K562 (cell line): ENCODE measurements at regions not wholly inside any gene's neighbourhood (a gene's known extent, or its start where the extent isn't known, plus 50 kb on each side); places are given as distances from the start of the nearest gene placed in this dataset.

ENCODE experiments used
- ATF2 ChIP-seq: sonication (generic); formaldehyde crosslinking; IDR thresholded peaks from 2 replicates; pipeline ENCODE4 v1.8.1; 2022; ENCODE audit warnings: missing genetic modification reagents
- ESRRA ChIP-seq: fragments of 450-650 bp; IDR thresholded peaks from 2 replicates; pipeline ENCODE4 v1.6.1; 2014; ENCODE audit warnings: low read depth, mild to moderate bottlenecking, moderate library complexity, borderline replicate concordance
- HDAC6 ChIP-seq: IDR thresholded peaks from 2 replicates; pipeline ENCODE4 v1.6.1; 2012; ENCODE audit warnings: low read depth, mild to moderate bottlenecking, control low read depth, inconsistent platforms, low read length, moderate library complexity
- MYC ChIP-seq, 2 experiments: fragments of 250-450 bp in 1 of 2; sonication (Bioruptor Pico) in 1 of 2; IDR thresholded peaks; 2 replicates each; pipeline versions ENCODE4 v1.5.1 to v1.6.1; 2012 to 2021; ENCODE audit warnings: low read depth in 2 of 2, borderline replicate concordance in 1 of 2, improper control_type of control experiment in 1 of 2, low read length in 1 of 2, mild to moderate bottlenecking in 1 of 2, moderate library complexity in 1 of 2
- PRMT5 ChIP-seq: sonication (generic); formaldehyde crosslinking; IDR thresholded peaks from 2 replicates; pipeline ENCODE4 v1.5.0; 2020; ENCODE audit warnings: missing genetic modification reagents
- RERE ChIP-seq: sonication (generic); formaldehyde crosslinking; IDR thresholded peaks from 2 replicates; pipeline ENCODE4 v1.8.0; 2023; ENCODE audit warnings: missing genetic modification reagents, mild to moderate bottlenecking, borderline replicate concordance
- SREBF1 ChIP-seq: fragments of 150-350 bp; IDR thresholded peaks from 2 replicates; pipeline ENCODE4 v1.6.1; 2014; ENCODE audit warnings: antibody characterized with exemption, low read depth, low read length, borderline replicate concordance
- SREBF2 ChIP-seq: sonication (generic); formaldehyde crosslinking; IDR thresholded peaks from 2 replicates; pipeline ENCODE4 v1.4.0; 2020; ENCODE audit warnings: mild to moderate bottlenecking, missing genetic modification reagents
- SRSF3 ChIP-seq: fragments of 200-400 bp; formaldehyde crosslinking; IDR thresholded peaks from 2 replicates; pipeline ENCODE4 v1.6.1; 2016; ENCODE audit warnings: mild to moderate bottlenecking, low read length, moderate library complexity; ENCODE audit not compliant: insufficient read depth
- ZNF133 ChIP-seq: fragments of 250-450 bp; sonication (Bioruptor Pico); IDR thresholded peaks from 2 replicates; pipeline ENCODE4 v1.4.0; 2020; ENCODE audit warnings: mild to moderate bottlenecking
- ZNF609 ChIP-seq: sonication (generic); formaldehyde crosslinking; IDR thresholded peaks from 2 replicates; pipeline ENCODE4 v1.8.1; 2023; ENCODE audit warnings: missing genetic modification reagents, mild to moderate bottlenecking, borderline replicate concordance
- TF ChIP-seq, protein P1 (sequence below): sonication (generic); formaldehyde crosslinking; IDR thresholded peaks from 2 replicates; pipeline ENCODE4 v1.8.1; 2022; ENCODE audit warnings: missing genetic modification reagents
- TF ChIP-seq, protein P2 (sequence below), 3 experiments: IDR thresholded peaks in 2 of 3; conservative IDR thresholded peaks in 1 of 3; 2 replicates each; pipeline ENCODE4 v1.5.1; 2011 to 2012; ENCODE audit warnings: low read length in 3 of 3, mild to moderate bottlenecking in 3 of 3, control low read depth in 2 of 3, improper control_type of control experiment in 1 of 3, inconsistent platforms in 1 of 3, low read depth in 1 of 3, mixed read lengths in 1 of 3, moderate library complexity in 1 of 3; ENCODE audit not compliant: insufficient read depth in 2 of 3

- no peak for TF ChIP-seq HDAC6
- no peak for TF ChIP-seq ZNF609 (CRISPR knock-in tag)
- no peak for TF ChIP-seq ZNF133 (CRISPR knock-in tag)
- TF ChIP-seq ESRRA, result no peak
- TF ChIP-seq MYC (IDR thresholded peaks at IDR 0.05; ENCODE audit: low read depth, low read length), result no peak
- TF ChIP-seq MYC (CRISPR knock-in tag; IDR thresholded peaks at IDR 0.05; ENCODE audit: borderline replicate concordance, low read depth), result no peak
- TF ChIP-seq, protein P1, sequence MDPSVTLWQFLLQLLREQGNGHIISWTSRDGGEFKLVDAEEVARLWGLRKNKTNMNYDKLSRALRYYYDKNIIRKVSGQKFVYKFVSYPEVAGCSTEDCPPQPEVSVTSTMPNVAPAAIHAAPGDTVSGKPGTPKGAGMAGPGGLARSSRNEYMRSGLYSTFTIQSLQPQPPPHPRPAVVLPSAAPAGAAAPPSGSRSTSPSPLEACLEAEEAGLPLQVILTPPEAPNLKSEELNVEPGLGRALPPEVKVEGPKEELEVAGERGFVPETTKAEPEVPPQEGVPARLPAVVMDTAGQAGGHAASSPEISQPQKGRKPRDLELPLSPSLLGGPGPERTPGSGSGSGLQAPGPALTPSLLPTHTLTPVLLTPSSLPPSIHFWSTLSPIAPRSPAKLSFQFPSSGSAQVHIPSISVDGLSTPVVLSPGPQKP (CRISPR knock-in tag), result no peak
- TF ChIP-seq PRMT5 (CRISPR knock-in tag), result no peak
- TF ChIP-seq, protein P2, sequence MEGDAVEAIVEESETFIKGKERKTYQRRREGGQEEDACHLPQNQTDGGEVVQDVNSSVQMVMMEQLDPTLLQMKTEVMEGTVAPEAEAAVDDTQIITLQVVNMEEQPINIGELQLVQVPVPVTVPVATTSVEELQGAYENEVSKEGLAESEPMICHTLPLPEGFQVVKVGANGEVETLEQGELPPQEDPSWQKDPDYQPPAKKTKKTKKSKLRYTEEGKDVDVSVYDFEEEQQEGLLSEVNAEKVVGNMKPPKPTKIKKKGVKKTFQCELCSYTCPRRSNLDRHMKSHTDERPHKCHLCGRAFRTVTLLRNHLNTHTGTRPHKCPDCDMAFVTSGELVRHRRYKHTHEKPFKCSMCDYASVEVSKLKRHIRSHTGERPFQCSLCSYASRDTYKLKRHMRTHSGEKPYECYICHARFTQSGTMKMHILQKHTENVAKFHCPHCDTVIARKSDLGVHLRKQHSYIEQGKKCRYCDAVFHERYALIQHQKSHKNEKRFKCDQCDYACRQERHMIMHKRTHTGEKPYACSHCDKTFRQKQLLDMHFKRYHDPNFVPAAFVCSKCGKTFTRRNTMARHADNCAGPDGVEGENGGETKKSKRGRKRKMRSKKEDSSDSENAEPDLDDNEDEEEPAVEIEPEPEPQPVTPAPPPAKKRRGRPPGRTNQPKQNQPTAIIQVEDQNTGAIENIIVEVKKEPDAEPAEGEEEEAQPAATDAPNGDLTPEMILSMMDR (IDR thresholded peaks at IDR 0.05 in 2 of 3, conservative IDR thresholded peaks at IDR 0.05 in 1 of 3; ENCODE audit: insufficient read depth in 2 of 3, low read depth in 1 of 3, low read length in 3 of 3), result no peak
- no peak for TF ChIP-seq SREBF1
- TF ChIP-seq RERE (CRISPR knock-in tag), result no peak
- TF ChIP-seq SREBF2 (CRISPR knock-in tag), result no peak
- no peak for TF ChIP-seq SRSF3
- no peak for TF ChIP-seq ATF2 (CRISPR knock-in tag)
These were observed 54.6 kb upstream of the ARHGAP21 start for GRCh38 chr10:24778298-24778697.
